ENCODE measurements at regions not wholly inside any gene's neighbourhood (a gene's known extent, or its start where the extent isn't known, plus 50 kb on each side); places are given as distances from the start of the nearest gene placed in this dataset.

DNA sequence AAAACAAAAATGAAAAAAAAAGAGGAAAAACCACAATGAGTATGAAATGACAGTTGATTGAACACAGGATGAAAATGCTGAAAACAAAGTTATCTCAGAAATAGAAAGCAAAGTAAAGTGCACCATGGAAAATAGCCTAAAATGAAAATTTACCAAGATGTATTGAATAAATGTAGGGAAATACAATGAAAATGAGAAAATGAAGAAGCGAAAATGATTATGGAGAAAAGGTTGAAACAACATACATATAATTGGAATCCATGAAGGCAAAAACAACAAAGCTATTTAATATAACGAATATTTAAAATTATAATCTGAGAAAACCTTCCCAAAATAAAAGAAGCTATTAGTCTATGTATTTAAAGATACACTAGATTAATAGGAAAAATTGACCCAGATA, 147.4 kb downstream of the TMEM18 start:
- no peak for TF ChIP-seq POLR2A (IDR thresholded peaks at IDR 0.05)
- TF ChIP-seq, protein P1, sequence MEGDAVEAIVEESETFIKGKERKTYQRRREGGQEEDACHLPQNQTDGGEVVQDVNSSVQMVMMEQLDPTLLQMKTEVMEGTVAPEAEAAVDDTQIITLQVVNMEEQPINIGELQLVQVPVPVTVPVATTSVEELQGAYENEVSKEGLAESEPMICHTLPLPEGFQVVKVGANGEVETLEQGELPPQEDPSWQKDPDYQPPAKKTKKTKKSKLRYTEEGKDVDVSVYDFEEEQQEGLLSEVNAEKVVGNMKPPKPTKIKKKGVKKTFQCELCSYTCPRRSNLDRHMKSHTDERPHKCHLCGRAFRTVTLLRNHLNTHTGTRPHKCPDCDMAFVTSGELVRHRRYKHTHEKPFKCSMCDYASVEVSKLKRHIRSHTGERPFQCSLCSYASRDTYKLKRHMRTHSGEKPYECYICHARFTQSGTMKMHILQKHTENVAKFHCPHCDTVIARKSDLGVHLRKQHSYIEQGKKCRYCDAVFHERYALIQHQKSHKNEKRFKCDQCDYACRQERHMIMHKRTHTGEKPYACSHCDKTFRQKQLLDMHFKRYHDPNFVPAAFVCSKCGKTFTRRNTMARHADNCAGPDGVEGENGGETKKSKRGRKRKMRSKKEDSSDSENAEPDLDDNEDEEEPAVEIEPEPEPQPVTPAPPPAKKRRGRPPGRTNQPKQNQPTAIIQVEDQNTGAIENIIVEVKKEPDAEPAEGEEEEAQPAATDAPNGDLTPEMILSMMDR (IDR thresholded peaks at IDR 0.05), result no peak

All from body of pancreas (tissue), 4 donors.